GM19193 (cell line): ENCODE measurements at regions not wholly inside any gene's neighbourhood (a gene's known extent, or its start where the extent isn't known, plus 50 kb on each side); places are given as distances from the start of the nearest gene placed in this dataset.

ENCODE experiments used
- POLR2A ChIP-seq: IDR thresholded peaks from 4 replicates; pipeline ENCODE4 v1.6.1; 2011; ENCODE audit not compliant: insufficient read depth, insufficient read length; ENCODE audit errors: extremely low read depth

DNA sequence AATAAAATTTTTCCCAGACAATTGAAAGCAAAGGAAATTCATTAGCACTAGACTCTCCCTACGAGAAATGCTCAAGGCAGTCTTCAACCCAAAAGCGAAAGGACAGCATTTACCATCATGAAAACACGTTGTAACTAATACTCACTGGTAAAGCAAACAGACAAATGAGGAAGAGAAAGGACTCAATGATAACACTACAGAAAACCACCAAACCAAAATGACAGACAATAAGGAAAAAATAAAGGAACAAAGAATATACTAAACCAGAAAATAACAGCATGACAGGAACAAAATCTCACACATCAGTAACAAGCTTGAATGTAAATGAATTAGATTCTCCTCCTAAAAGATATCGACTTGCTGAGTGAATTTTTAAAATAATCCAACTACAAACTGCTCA, 190.7 kb downstream of the NOL4 start:
- no peak for TF ChIP-seq POLR2A

DNA sequence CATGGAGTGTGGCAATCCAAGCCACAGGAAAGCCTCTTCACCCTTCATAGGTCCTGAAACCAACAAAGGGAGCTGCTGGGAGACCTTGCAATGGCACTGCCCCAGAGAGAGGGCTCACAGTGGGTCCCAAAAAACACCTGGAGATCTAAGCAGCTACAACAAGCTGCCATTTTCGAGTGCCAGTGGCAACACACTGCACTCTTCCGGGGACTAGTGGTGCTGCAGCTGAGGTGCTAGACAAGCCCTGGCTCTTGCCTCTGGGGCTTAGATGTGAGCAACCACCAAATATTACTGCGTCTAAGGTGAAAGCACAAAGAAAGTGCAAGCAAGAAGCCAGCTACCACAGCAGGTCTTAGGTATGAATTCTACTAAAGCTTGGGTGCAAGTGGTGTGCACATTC, 192.9 kb downstream of the NOL4 start:
- no peak for TF ChIP-seq POLR2A

DNA sequence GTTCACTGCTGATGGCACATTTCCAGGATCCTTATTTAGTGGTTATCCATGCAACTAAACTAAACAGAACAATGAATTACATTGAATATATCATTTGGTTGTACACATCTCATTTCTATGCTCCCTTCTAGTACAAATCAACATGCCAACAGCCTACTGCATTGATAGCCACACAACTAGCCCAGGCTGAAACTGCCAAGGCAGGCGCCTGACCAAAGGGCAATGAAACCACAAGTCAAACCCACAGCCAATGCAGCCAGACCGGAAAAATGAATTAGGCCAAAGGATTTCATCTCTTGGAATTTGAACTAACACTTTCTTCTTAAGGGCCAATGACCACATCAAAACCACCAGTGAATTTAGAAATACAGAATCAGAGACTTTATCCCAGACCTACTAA, 196.4 kb downstream of the NOL4 start:
- no peak for TF ChIP-seq POLR2A

GRCh38 chr18:34025191-34025801, 199.4 kb downstream of the NOL4 start:
- no peak for TF ChIP-seq POLR2A

DNA sequence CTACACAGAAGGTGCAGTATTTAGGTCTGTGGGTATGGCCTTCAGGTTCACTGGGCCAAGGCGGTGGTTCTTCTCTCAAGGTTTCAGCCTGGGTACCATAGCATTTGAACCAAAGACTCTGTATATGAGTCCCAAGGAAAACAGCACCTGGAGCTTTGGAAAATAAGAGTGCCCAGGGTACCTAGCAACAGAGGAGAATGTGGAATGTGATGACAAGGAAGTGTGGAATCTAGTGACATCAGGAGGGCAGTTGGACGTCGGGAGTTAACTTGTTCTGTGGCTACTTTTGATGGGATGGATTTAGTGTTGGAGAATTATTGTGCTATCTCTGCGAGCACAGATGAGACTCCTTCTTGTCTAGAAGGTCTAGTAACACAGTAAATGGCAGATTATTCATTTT, 201.2 kb downstream of the NOL4 start:
- TF ChIP-seq POLR2A: no peak

DNA sequence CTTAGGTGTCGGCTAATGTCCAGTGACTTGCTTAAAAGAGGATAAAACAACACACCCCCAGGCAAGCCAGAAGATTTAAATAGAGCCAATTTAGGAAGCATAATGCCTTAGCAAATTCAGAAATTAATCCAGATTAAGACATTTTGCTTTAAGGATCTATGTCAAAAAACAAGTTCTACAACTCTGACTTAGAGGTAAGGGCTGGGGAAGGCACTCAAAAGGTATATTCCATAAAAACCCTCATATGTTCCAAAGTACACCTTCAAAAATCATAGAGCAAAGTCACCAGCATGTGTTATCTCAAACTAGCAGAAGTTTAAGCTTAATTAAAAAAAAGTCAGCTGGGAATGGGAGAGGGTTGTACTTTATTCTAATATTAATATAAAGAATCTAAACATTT, 206.4 kb downstream of the NOL4 start:
- TF ChIP-seq POLR2A: no peak

DNA sequence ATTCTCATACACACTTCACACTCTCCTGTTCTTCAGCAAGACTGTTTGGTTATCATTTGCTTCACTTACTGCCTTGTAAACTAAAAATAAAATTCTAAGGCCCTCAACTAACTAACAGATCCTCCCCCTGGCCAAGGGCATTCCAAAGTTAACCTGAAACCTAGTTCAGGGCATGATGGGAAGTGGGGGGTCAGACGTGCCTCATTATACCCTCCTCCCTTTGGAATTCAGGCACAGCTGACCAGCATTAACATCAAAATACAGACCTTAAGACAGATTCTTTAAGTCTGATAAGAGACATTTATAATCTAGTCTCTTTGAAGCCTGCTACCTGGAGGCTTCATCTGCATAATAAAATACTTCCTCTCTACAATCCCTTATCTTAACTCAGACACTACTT, 221.0 kb downstream of the NOL4 start:
- no peak for TF ChIP-seq POLR2A

DNA sequence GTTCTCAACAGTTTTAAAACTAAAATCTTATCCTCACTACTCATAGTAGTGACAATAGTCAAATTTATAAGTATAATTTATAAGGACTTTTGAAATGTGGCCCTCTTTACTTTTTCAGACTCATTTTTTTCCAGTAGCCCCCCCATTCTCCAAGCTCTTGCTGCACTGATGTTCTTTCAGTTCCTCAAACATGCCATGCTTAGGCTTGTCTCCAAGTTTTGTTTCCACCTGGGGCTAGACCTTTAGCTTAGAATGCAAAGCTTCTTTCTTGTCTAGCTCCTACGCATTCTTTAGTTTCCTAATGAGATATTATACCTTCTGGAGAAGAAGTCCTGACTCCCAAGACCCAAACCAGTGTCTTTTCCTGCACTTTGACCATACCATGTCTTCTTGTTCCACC, 222.6 kb downstream of the NOL4 start:
- no peak for TF ChIP-seq POLR2A

DNA sequence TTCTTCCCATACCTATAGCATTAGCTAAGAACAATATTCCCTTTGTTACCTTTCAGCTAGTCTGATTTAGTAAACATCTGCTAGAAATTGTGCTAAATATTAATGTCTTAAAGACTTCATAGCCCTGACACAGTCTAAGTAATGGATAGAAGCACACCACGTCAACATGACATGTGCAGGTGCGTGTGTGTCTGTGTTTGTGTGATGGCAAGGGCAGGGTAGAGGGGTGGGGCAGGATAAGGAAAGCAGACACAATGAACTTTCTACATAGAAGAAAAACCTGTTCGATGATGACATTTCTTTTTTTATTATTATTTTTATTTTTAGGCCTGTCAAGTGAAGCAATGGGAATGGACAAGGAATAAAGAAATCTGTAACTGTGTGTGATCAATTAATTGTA, 223.3 kb downstream of the NOL4 start:
- TF ChIP-seq POLR2A: no peak

- no peak for TF ChIP-seq POLR2A
These were observed 237.5 kb downstream of the NOL4 start for GRCh38 chr18:33987206-33987605.

DNA sequence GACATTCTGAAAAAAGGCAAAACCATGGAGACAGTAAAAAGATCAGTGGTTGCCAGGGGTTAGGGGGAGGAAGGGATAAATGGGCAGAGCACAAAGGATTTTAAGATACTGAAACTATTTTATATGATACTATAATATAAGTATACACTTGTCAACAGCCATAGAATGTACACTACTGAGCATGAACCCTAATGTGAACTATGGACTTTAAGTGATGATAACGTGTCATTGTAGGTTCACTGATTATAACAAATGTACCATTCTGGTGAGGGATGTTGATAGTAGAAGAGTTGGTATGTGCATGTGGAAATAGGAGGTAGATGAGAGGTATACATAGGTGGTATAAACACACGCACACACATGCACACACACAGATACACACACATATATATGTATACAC, 241.6 kb downstream of the NOL4 start:
- no peak for TF ChIP-seq POLR2A

DNA sequence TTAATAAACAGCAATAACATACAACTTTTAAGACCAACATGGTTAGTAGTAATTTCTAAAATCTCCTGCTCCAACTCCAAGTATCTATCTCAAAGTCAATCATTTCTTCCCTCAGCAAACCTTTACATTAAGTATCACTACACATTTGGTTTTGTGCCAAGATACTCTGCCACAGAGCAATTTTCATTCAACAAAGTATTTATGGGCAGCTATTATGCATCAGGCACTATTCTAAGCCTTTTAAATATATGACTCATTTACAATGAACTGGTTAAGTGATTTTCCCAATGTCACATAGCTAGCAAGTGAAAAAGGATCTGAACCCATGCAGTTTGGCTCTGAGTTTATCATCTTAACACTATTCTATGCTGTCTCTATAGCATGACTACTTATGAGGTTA, 264.3 kb downstream of the NOL4 start:
- TF ChIP-seq POLR2A: no peak

GRCh38 chr18:33959609-33960008, 265.1 kb downstream of the NOL4 start:
- no peak for TF ChIP-seq POLR2A

DNA sequence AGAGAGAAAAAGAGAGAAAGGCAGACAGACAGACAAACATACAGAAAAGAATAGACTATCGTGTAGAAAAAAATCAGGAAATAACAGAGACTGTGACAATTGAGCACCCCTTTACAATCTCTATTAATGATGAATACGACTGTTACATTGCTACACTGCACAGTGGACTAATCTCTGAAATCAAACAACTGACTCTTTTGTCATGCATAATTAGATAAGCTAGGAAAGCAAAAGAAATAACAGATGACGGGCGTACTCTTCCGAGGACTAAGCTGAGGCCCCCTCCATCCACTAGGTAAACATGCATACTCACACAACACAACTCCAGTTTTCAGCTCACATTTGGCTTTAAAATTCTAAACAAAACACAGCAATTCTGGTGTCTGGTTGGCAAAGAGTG, 267.0 kb downstream of the NOL4 start:
- TF ChIP-seq POLR2A: no peak

- TF ChIP-seq POLR2A: no peak
These were observed 273.7 kb downstream of the NOL4 start for GRCh38 chr18:33951031-33951430.

- TF ChIP-seq POLR2A: no peak
These were observed 278.4 kb downstream of the NOL4 start for GRCh38 chr18:33946336-33946735.

DNA sequence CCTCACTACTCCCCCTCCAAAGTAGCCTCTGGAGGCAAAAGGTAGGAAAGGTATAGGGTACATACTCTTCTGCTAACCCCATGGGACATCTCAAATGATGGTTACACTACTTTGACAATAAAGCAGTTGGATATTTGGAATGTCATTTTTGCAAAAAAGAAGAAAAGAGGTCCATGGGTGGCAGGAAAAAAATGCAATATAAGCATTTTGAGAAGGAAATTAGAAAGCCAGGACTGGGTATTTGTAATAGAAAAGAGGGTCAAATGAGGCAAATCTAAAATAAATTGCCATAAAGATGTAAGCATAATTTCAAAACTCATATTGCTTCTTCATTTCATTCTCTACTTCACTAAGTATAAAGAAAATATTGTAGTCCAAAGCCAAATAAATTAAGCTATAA, 280.2 kb downstream of the NOL4 start:
- TF ChIP-seq POLR2A: no peak

DNA sequence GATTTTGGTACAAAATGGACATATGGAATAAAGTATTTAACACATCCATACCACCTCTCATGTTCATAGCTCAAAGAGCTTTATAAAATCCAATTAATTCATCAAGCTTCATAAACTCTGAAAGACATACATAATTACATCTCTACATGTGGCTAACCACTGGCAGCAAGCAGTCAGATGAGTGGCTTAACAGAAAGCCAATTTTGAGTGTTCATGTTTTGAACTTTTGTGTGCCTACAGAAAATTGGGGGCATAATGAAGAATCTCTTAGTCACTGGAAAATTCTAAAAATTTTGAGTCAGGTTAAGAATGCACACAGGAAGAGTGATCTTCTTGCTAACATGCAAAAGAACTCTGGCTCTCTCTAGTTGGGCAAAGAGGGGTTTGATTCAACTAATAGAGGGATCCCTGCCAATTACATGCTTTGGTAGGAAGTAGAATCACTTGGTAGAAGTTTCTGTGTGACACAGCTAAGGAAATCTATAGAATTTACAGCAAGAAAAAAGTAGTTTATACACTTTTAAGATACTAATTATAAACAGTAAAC, 287.4 kb downstream of the NOL4 start:
- no peak for TF ChIP-seq POLR2A

- TF ChIP-seq POLR2A: no peak
These were observed 290.5 kb downstream of the NOL4 start for GRCh38 chr18:33934258-33934657.
